HG03064 (cell line): ENCODE measurements at regions not wholly inside any gene's neighbourhood (a gene's known extent, or its start where the extent isn't known, plus 50 kb on each side); places are given as distances from the start of the nearest gene placed in this dataset.

Experiments used
- ATAC-seq: cut with Tn5 transposase; IDR thresholded peaks from one replicate; pipeline ENCODE4 v1.9.1; 2021; ENCODE audit warnings: low read depth; ENCODE audit not compliant: unreplicated experiment

DNA sequence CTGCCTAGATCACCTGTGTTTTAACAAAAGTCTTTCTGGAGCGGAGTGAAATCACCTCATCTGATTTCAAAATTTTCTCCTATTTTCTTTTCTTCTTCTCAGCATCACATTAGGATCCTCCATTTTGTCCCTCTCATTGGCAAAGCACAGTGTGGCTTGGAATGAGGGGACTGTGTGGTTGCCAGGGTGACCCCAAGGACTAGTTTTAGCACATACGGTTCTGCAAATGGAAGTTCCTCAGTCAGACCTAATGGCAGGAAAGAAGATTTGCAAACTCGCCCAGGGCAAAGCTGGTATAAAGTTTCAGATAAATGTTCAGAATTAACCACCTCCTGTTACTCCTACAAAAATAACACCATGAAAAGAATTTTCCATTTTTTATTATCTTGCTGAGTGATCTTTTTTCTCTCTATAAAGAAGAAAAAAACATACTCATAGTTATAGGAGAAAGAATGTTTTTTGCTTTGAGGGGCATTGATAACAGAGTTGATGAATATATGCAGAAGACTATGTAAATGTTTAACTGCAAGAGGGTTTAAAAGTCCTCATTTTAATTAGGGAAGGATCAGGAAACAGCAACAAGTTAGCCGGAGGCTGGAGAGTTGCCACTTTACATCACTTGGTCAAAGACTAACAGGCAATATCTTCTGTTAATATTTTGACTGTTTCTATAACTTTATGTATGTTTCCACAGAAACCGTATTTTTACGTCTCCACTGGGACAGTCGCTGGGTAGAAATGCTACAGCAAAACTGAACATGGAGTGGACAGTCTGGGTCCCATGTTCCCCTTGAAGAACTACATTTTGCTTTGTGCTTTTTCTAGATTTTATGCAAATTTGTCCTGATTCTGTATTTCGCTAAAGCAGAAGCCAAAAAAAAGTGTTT lies 257.8 kb downstream of the NR2F1-AS1 start:
- ATAC-seq, result no peak

DNA sequence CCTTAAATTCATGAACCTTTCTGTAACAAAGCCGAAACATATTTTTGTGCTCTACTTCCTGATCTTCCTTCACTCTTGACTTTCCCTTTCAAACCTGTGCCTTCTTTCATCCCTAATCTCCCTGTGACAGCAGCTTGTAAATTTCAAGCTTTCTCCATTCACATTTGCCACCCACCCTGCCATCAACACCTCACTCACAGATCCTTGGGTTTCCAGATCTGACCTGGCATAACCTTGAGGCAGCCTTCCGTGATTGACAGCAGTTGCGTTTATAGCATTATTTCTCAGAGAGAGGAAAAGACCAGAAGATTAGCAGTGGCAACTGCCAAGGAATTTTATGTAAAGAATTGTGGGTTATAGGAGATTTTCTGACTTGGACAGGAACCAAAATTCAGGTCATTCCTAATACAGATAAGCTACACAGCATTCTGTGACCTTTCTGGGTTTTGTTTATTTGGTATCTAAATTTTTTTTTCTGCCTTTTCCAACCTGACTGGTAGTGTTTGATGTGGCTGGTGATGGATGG lies 260.0 kb downstream of the NR2F1-AS1 start:
- no peak for ATAC-seq

DNA sequence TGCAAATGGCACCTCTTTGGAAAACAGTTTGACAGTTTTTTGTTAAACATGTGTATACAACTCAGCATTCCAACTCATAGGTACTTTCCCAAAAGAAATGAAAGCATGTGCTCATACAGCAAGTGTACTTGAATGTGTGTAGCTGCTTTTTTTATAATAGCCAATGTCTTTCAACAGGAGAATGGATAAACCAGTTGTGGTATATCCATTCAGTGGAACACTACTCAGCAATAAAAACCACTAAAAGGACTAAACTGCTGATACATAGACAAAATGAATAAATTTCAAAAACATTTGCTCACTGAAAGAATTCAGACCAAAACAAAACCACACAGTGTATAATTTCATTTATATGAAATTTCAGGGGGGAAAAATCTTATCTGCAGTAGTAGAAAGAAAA lies 267.3 kb downstream of the NR2F1-AS1 start:
- ATAC-seq, result no peak

- no peak for ATAC-seq
Measured at GRCh38 chr5:93311881-93312280, 269.1 kb downstream of the NR2F1-AS1 start.

GRCh38 chr5:93307557-93307956 lies 273.5 kb downstream of the NR2F1-AS1 start:
- no peak for ATAC-seq

GRCh38 chr5:93305984-93306383 lies 275.0 kb downstream of the NR2F1-AS1 start:
- no peak for ATAC-seq

- no peak for ATAC-seq
Measured at GRCh38 chr5:93304456-93305250, 276.4 kb downstream of the NR2F1-AS1 start.

- no peak for ATAC-seq
Measured at GRCh38 chr5:93303291-93303691, 277.7 kb downstream of the NR2F1-AS1 start.

DNA sequence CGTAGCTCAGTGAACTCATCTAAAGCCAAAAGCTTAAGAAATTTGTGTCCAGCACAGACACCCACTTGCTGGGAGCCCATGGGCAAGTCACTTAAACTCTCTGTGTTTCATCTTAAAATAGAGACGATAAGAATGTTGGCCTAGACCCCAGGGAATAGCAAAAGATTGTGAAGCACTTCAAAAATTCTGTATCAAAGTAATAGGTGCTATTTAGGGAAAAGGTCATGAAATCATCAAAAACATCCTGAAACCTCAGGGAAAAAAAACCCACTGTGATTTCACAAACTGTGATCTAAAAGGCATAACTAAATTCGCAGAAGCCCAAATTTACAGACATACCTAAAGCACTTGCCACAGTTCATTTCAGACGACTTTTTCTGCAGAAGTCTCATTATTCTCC lies 278.3 kb downstream of the NR2F1-AS1 start:
- ATAC-seq, result no peak

DNA sequence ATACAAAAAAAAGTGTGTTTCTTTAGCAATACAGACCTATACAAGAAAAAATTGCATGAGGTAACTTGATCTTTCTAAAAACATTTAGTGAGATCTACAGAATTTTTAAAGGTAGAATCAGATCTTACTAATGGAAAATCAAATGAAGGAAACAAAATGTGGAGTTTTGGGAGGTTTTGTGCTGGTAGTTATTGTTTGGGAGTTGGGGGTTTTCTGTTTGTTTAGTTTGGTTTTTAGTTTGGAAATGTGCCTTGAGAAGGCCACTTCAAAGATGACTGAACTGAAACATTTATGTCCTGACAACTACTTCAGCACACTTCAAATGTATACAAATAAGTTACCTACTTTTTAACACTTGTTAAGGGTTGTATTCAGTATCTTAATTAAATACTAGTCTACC lies 280.1 kb downstream of the NR2F1-AS1 start:
- no peak for ATAC-seq

DNA sequence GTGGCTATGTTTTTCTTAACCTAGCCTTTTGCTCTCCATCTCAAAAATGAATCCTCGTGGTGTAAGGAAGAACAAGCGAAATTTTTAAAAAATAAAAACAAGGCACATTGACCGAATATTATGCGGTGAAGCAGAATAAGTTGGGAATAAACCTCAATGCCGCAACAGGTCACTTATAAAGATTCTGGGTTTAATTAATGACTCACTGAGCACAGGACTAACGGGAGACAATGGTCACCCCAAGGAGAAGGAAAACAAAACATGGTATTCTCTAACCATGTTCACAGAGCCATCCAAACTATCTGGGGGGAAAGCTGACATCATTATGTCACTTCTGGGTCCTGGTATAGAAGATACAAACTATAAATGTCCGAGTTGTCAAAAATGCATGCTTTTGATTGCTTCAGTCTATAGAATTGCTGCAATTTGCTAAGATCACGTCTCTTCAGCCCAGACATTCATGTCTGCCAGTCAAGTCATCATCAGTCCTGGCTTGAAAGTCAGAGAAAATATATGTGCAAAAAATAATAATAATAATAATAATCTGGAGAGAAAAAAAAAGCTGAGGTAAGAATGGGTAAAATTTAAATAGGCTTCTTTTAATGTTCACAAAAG lies 280.6 kb downstream of the NR2F1-AS1 start:
- no peak for ATAC-seq

GRCh38 chr5:93299681-93300308 lies 281.2 kb downstream of the NR2F1-AS1 start:
- ATAC-seq, result no peak

- no peak for ATAC-seq
Measured at GRCh38 chr5:93297116-93297515, 283.9 kb downstream of the NR2F1-AS1 start.

- no peak for ATAC-seq
Measured at GRCh38 chr5:93296338-93296737, 284.7 kb downstream of the NR2F1-AS1 start.

DNA sequence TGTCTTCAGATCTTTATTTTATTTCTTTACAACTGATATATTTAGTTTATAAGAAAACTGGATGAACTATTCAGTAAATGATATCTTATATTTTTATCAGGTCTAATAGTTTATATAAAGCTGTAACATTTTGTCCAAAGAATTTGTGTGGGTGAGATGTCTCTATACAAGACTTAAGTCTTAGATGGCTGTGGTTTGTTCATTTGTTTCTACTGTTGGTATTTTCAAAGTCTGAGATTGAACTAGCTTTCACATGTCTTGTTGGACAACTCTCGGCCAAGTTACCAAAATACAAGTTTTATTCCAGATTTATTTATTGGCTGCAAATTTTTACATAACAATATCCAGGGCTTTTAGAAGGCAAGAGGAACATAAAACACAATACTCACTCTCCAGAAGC lies 286.0 kb downstream of the NR2F1-AS1 start:
- ATAC-seq, result no peak

DNA sequence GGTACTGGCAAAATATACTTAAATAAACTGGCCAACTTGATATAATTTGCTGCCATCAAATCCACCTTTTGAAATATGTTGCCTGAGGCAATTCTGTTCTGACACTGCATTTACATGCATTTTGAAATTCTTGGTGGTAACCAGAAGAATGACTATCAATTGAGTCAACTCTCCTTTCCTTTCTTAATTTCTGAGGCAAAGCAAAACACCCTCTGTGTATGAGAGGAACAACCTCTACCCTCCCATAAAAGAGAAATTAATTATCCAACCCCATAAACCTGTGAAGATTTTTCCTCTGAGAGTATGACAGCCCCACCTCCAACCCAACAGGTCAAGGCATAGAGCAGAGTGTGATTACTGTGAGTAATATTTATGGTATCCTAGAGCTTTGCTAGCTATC lies 286.8 kb downstream of the NR2F1-AS1 start:
- no peak for ATAC-seq

DNA sequence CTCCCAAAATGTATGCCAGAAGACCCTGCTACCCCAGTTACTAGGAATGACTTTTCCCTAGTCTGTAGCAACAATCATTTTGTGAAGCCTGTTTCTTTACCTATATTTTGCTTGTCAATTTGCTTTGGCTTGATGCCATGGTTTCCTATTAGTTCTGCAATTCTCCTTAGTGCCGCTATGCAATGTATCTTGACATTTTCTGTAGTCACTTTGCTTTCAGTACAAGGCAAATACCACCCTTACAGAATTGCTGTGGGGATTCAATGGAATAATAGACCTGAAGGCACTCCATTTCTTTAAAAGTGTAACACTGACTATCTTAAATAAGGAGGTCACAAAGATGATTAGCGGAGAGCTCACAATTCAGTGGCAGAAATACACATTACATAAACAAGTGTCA lies 291.1 kb downstream of the NR2F1-AS1 start:
- no peak for ATAC-seq

DNA sequence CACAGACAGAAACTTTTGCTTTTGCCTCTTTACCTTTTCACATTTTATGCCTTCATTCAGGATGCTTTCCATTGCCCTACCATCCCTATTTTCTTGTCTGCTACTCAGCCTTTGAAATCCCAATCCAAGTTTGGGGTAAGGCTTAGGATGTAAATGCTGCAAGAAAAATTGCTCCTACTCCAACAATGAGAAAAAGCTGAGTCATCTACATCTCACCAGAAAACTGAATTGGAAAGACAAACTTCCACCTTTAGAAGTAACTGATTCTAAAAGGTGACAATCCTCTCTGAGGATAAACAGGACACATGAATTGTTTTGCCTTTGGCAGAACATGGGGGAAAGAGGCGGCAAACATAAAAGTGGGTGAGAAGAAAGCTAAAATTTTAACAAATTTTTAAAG lies 295.6 kb downstream of the NR2F1-AS1 start:
- ATAC-seq, result no peak

DNA sequence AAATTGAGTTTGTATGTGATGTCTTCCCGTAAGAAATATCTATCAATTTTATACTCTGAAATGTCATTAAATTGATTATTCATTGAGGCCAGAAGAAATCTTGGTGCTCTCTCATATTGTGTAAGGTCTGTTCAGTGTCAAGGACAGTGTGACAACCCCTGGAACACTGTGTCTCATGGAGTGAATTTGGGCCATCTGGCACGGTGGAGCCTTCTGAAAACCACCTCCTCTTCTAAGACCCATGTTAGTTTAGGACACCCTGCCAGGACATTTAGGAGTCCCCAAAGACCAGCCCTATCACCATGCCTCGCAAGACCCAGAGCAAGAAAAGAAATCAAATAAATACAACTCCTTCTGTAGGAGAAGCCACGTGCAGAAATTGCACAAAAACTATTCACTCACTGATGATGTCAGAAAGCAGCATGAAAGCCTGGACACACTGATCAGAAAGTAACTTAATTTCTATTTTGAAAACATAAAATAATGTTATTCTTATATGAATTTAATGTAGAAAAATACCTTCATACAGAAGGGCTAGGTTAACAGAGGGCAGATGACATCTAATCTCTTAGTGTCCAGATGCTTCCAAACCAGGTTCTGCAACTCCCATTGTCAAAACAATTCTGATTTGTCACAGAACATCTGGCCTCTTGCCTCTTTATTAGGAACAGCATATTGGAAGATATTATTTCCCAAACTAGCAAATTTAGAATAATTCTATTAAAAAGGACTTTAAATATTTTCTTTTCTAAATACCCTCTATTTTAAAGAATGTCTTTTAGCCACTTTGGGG lies 298.8 kb downstream of the NR2F1-AS1 start:
- ATAC-seq, result no peak

GRCh38 chr5:93280518-93280917 lies 300.5 kb downstream of the NR2F1-AS1 start:
- ATAC-seq, result no peak
